GM12878 (cell line): ENCODE measurements at regions not wholly inside any gene's neighbourhood (a gene's known extent, or its start where the extent isn't known, plus 50 kb on each side); places are given as distances from the start of the nearest gene placed in this dataset.

Source experiments
- ATAC-seq: fragments of 200-7000 bp; cut with Tn5 transposase; 3 replicates; pipeline ENCODE4 v1.9.1; 2020; ENCODE audit warnings: mild to moderate bottlenecking, moderate library complexity
- BruUV-seq: library from RNA; stranded (reverse); fragments of 400-500 nt; replicated peaks from 2 replicates; lab custom pipeline; 2021; lab: Mats Ljungman, UMichigan
- CTCF ChIA-PET: fragments of 300-600 bp; sonication (Branson Sonifier 250); formaldehyde crosslinking; extraction: SDS; loops from one replicate; lab custom pipeline; 2021; ENCODE audit warnings: inconsistent platforms; lab: Yijun Ruan, JAX
- POLR2A ChIA-PET: fragments of 350-600 bp; formaldehyde crosslinking; extraction: SDS; loops from one replicate; lab custom pipeline; 2021; ENCODE audit warnings: inconsistent platforms; lab: Charles Lee
- RAD21 ChIA-PET: fragments of 300-600 bp; sonication (Branson Sonifier 250); formaldehyde crosslinking; loops from one replicate; lab custom pipeline; 2023; ENCODE audit warnings: antibody characterized with exemption; ENCODE audit not compliant: unreplicated experiment; lab: Charles Lee
- SMC1A ChIA-PET: fragments of 300-600 bp; sonication (Branson Sonifier 250); formaldehyde crosslinking; loops from one replicate; lab custom pipeline; 2023; ENCODE audit not compliant: unreplicated experiment, uncharacterized antibody; lab: Charles Lee
- DNase-seq: peaks from one replicate; pipeline ENCODE4 v3.0.0-alpha.2; 2011; ENCODE audit warnings: low read depth, low spot score
- FAIRE-seq: peaks from 3 replicates; lab custom pipeline; 2011; peaks lifted over from hg19 to GRCh38; lab: Jason Lieb, UNC
- H2AFZ ChIP-seq: 2 replicates; pipeline ENCODE4 v1.6.0; 2011; ENCODE audit warnings: low read depth, low read length, control low read depth; ENCODE audit not compliant: control insufficient read depth
- H3K27ac ChIP-seq: 2 replicates; pipeline ENCODE4 v1.5.1; 2011; ENCODE audit warnings: control low read depth; ENCODE audit not compliant: control insufficient read depth, insufficient read depth
- H3K27me3 ChIP-seq, 2 experiments: replicated peaks in 1 of 2; 2 replicates each; pipeline versions ENCODE4 v1.6.0 to v1.6.1; 2011; ENCODE audit warnings: low read length in 1 of 2; ENCODE audit not compliant: control insufficient read depth in 2 of 2, insufficient read depth in 2 of 2
- H3K36me3 ChIP-seq, 2 experiments: 2 replicates each; pipeline ENCODE4 v1.5.1; 2011; ENCODE audit warnings: low read length in 1 of 2; ENCODE audit not compliant: control insufficient read depth in 2 of 2, insufficient read depth in 2 of 2
- H3K4me1 ChIP-seq: 2 replicates; pipeline ENCODE4 v1.6.1; 2011; ENCODE audit warnings: mild to moderate bottlenecking, low read length, moderate library complexity, mixed read lengths; ENCODE audit not compliant: control insufficient read depth, insufficient read depth
- H3K4me2 ChIP-seq: 2 replicates; pipeline ENCODE4 v1.6.0; 2011; ENCODE audit warnings: control low read depth; ENCODE audit not compliant: control insufficient read depth, insufficient read depth
- H3K4me3 ChIP-seq: fragments of 200-600 bp; sonication (generic); 2 replicates; pipeline ENCODE4 v1.5.1; 2016
- H3K79me2 ChIP-seq: 2 replicates; pipeline ENCODE4 v1.6.0; 2011; ENCODE audit warnings: low read length; ENCODE audit not compliant: control insufficient read depth, insufficient read depth
- H3K9ac ChIP-seq: 2 replicates; pipeline ENCODE4 v1.8.0; 2011; ENCODE audit warnings: low read length, control low read depth, mixed read lengths; ENCODE audit not compliant: control insufficient read depth, insufficient read depth
- H3K9me3 ChIP-seq: replicated peaks from 3 replicates; pipeline ENCODE4 v1.5.1; 2011; ENCODE audit warnings: mild to moderate bottlenecking, low read length; ENCODE audit not compliant: control insufficient read depth, insufficient read depth
- H4K20me1 ChIP-seq: 2 replicates; pipeline ENCODE4 v1.6.0; 2011; ENCODE audit not compliant: control insufficient read depth, insufficient read depth
- ASH2L ChIP-seq: fragments of 300-600, 200-600 bp; sonication (generic); IDR thresholded peaks from 2 replicates; pipeline ENCODE4 v1.6.1; 2017; ENCODE audit warnings: low read depth, mild to moderate bottlenecking, borderline replicate concordance
- FOXK2 ChIP-seq: fragments of 450-650 bp; IDR thresholded peaks from 2 replicates; pipeline ENCODE4 v1.6.1; 2017; ENCODE audit warnings: mild to moderate bottlenecking, moderate library complexity
- GATAD2B ChIP-seq: fragments of 450-650 bp; conservative IDR thresholded peaks from 2 replicates; pipeline ENCODE4 v1.6.1; 2017; ENCODE audit warnings: low read depth, mild to moderate bottlenecking, moderate library complexity
- NFXL1 ChIP-seq: fragments of 450-650 bp; IDR thresholded peaks from 2 replicates; pipeline ENCODE4 v1.6.1; 2017; ENCODE audit warnings: antibody characterized with exemption, mild to moderate bottlenecking, borderline replicate concordance
- NRF1 ChIP-seq: conservative IDR thresholded peaks from 2 replicates; pipeline ENCODE4 v1.6.1; 2011; ENCODE audit warnings: mild to moderate bottlenecking, low read depth, low read length, improper control_type of control experiment
- RCOR1 ChIP-seq: conservative IDR thresholded peaks from 2 replicates; pipeline ENCODE4 v1.6.1; 2012; ENCODE audit warnings: low read depth, low read length, improper control_type of control experiment
- SIX5 ChIP-seq: IDR thresholded peaks from 2 replicates; pipeline ENCODE4 v1.6.1; 2011; ENCODE audit warnings: mild to moderate bottlenecking, low read depth, low read length, moderate library complexity; ENCODE audit not compliant: severe bottlenecking
- ZBED1 ChIP-seq: IDR thresholded peaks from 2 replicates; pipeline ENCODE4 v1.6.1; 2016; ENCODE audit warnings: borderline replicate concordance
- ZNF24 ChIP-seq: fragments of 450-650 bp; IDR thresholded peaks from 2 replicates; pipeline ENCODE4 v1.6.1; 2017; ENCODE audit warnings: antibody characterized with exemption, mild to moderate bottlenecking
- WGBS: methylation state at CpG from one replicate; pipeline ENCODE4 v1.1.6; 2016; ENCODE audit warnings: low lambda C conversion rate; ENCODE audit not compliant: insufficient replicate concordance, insufficient coverage; ENCODE audit errors: missing lambda C conversion rate; 5-methylcytosine and 5-hydroxymethylcytosine counted together
- in situ Hi-C: fragments of 300-500 bp; cut with MboI; formaldehyde crosslinking; loops from 9 replicates; pipeline ENCODE4 v1.14.3; 2018; ENCODE audit warnings: mixed read lengths
- intact Hi-C: fragments of 100-400 bp; cut with micrococcal nuclease; formaldehyde crosslinking; loops from one replicate; pipeline ENCODE4 v1.14.2; 2022; ENCODE audit not compliant: unreplicated experiment
- TF ChIP-seq, protein P1 (sequence below): fragments of 150-350 bp; IDR thresholded peaks from 2 replicates; pipeline ENCODE4 v1.6.1; 2014; ENCODE audit warnings: mild to moderate bottlenecking, low read depth, low read length
- TF ChIP-seq, protein P2 (sequence below): fragments of 150-350 bp; IDR thresholded peaks from 2 replicates; pipeline ENCODE4 v1.6.1; 2016; ENCODE audit warnings: low read depth, low read length

DNA sequence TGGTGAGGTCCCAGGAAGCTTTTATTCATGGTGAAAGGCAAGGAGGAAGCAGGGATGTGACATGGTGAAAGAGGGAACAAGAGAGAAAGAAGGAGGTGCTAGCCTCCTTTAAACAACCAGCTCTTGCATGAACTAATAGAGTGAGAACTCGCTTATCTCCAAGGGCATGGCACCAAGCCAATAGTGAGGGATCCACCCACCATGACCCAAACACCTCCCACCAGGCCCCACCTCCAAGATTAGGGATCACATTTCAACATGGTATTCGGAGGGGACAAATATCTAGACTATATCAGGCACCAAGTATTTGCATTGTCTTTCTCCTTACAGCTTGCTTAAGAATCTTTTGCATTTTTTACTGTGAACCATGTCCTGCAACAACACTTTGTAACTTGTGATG, 91.9 kb upstream of the DHRS4 start:
- no peaks in the 10 kb centered on the region for H3K36me3 ChIP-seq
- no peaks in the 10 kb centered on the region for H3K4me1 ChIP-seq
- H3K27me3 ChIP-seq = no peaks in the 10 kb centered on the region; a peak in 3 of 4 replicates
- BruUV-seq = no TSS peak
- ATAC-seq (no peak), DNase-seq (no peak), FAIRE-seq (no peak)
- in situ Hi-C loops = no loop called here
- intact Hi-C loops = no loop called here
- no peak overlapping the region for H3K4me3 ChIP-seq
- no peak for TF ChIP-seq NFXL1
- no peak for TF ChIP-seq ZNF24
- no peak for TF ChIP-seq FOXK2
- no peak for TF ChIP-seq SIX5
- no peak for TF ChIP-seq ASH2L
- TF ChIP-seq, protein P1, sequence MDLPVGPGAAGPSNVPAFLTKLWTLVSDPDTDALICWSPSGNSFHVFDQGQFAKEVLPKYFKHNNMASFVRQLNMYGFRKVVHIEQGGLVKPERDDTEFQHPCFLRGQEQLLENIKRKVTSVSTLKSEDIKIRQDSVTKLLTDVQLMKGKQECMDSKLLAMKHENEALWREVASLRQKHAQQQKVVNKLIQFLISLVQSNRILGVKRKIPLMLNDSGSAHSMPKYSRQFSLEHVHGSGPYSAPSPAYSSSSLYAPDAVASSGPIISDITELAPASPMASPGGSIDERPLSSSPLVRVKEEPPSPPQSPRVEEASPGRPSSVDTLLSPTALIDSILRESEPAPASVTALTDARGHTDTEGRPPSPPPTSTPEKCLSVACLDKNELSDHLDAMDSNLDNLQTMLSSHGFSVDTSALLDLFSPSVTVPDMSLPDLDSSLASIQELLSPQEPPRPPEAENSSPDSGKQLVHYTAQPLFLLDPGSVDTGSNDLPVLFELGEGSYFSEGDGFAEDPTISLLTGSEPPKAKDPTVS = no peak
- no peak for TF ChIP-seq NRF1
- TF ChIP-seq GATAD2B = no peak
- TF ChIP-seq, protein P2, sequence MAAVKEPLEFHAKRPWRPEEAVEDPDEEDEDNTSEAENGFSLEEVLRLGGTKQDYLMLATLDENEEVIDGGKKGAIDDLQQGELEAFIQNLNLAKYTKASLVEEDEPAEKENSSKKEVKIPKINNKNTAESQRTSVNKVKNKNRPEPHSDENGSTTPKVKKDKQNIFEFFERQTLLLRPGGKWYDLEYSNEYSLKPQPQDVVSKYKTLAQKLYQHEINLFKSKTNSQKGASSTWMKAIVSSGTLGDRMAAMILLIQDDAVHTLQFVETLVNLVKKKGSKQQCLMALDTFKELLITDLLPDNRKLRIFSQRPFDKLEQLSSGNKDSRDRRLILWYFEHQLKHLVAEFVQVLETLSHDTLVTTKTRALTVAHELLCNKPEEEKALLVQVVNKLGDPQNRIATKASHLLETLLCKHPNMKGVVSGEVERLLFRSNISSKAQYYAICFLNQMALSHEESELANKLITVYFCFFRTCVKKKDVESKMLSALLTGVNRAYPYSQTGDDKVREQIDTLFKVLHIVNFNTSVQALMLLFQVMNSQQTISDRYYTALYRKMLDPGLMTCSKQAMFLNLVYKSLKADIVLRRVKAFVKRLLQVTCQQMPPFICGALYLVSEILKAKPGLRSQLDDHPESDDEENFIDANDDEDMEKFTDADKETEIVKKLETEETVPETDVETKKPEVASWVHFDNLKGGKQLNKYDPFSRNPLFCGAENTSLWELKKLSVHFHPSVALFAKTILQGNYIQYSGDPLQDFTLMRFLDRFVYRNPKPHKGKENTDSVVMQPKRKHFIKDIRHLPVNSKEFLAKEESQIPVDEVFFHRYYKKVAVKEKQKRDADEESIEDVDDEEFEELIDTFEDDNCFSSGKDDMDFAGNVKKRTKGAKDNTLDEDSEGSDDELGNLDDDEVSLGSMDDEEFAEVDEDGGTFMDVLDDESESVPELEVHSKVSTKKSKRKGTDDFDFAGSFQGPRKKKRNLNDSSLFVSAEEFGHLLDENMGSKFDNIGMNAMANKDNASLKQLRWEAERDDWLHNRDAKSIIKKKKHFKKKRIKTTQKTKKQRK = no peak
- no peak for TF ChIP-seq ZBED1
- TF ChIP-seq RCOR1 = no peak
- no peak overlapping the region for H3K27ac ChIP-seq
- ChIA-PET RAD21 (no interaction called here), SMC1A (no interaction called here), POLR2A (no interaction called here), CTCF (no interaction called here)
- no peaks in the 10 kb centered on the region for H3K79me2 ChIP-seq
- H3K9me3 ChIP-seq = no peaks in the 10 kb centered on the region
- H4K20me1 ChIP-seq = no peaks in the 10 kb centered on the region
- no peak overlapping the region for H3K9ac ChIP-seq
- 8% methylated on average over 2 of the region's 2 CpGs for WGBS
- no peak overlapping the region for H3K4me2 ChIP-seq
- H2AFZ ChIP-seq = no peak overlapping the region
